Mesothelial cell of epicardium (in vitro differentiated cells): ENCODE measurements at regions not wholly inside any gene's neighbourhood (a gene's known extent, or its start where the extent isn't known, plus 50 kb on each side); places are given as distances from the start of the nearest gene placed in this dataset.

Experiments used
- DNase-seq, 2 experiments: peaks; one replicate each; pipeline ENCODE4 v3.0.0; 2021; ENCODE audit warnings: low spot score in 2 of 2; ENCODE audit not compliant: unreplicated experiment in 2 of 2
- H3K27ac Mint-ChIP-seq: 2 replicates; pipeline ENCODE4 v1.8.0; 2021; ENCODE audit warnings: mixed read lengths
- H3K27me3 Mint-ChIP-seq: 2 replicates; pipeline ENCODE4 v1.8.0; 2021; ENCODE audit warnings: low read depth, mixed read lengths
- H3K36me3 Mint-ChIP-seq: 2 replicates; pipeline ENCODE4 v1.8.0; 2021; ENCODE audit warnings: mixed read lengths
- H3K4me1 Mint-ChIP-seq: 2 replicates; pipeline ENCODE4 v1.8.0; 2021; ENCODE audit warnings: mixed read lengths
- H3K4me3 Mint-ChIP-seq: 2 replicates; pipeline ENCODE4 v1.8.0; 2021; ENCODE audit warnings: mild to moderate bottlenecking, moderate library complexity, mixed read lengths
- H3K9me3 Mint-ChIP-seq: 2 replicates; pipeline ENCODE4 v1.8.0; 2021; ENCODE audit warnings: mixed read lengths
- CTCF ChIP-seq: fragments of 200-600 bp; sonication (generic); IDR thresholded peaks from one replicate; pipeline ENCODE4 v1.5.0; 2021; ENCODE audit warnings: antibody characterized with exemption; ENCODE audit not compliant: unreplicated experiment

- Mint-ChIP-seq H3K4me3 (no peak overlapping the region), H3K27me3 (no peaks in the 10 kb centered on the region), H3K4me1 (peaks cover 16% of the 10 kb centered on the region), H3K36me3 (no peaks in the 10 kb centered on the region), H3K27ac (peak overlapping the region; percentile 1), H3K9me3 (peaks cover 5% of the 10 kb centered on the region)
- no peak for DNase-seq
- TF ChIP-seq CTCF = no peak
Measured at GRCh38 chr3:66593978-66594377, 93.2 kb upstream of the LRIG1 start.

GRCh38 chr3:66597308-66597863 is 96.6 kb upstream of the LRIG1 start:
- H3K36me3 Mint-ChIP-seq = no peaks in the 10 kb centered on the region
- TF ChIP-seq CTCF = no peak
- peaks cover 16% of the 10 kb centered on the region for H3K4me1 Mint-ChIP-seq
- H3K4me3 Mint-ChIP-seq = no peak overlapping the region
- no peak overlapping the region for H3K27ac Mint-ChIP-seq
- DNase-seq = no peak
- no peaks in the 10 kb centered on the region for H3K9me3 Mint-ChIP-seq
- peaks cover 3% of the 10 kb centered on the region for H3K27me3 Mint-ChIP-seq

- Mint-ChIP-seq H3K27ac (no peak overlapping the region), H3K4me1 (peaks cover 16% of the 10 kb centered on the region), H3K9me3 (no peaks in the 10 kb centered on the region), H3K27me3 (peaks cover 3% of the 10 kb centered on the region), H3K36me3 (no peaks in the 10 kb centered on the region), H3K4me3 (no peak overlapping the region)
- no peak for DNase-seq
- no peak for TF ChIP-seq CTCF
Measured at GRCh38 chr3:66598168-66598567, 97.3 kb upstream of the LRIG1 start.

- Mint-ChIP-seq H3K4me3 (no peak overlapping the region), H3K36me3 (no peaks in the 10 kb centered on the region), H3K27me3 (peaks cover 5% of the 10 kb centered on the region), H3K9me3 (no peaks in the 10 kb centered on the region), H3K27ac (no peak overlapping the region), H3K4me1 (peaks cover 4% of the 10 kb centered on the region)
- DNase-seq = no peak
- no peak for TF ChIP-seq CTCF
Measured at GRCh38 chr3:66602237-66602636, 101.4 kb upstream of the LRIG1 start.

- no peak for TF ChIP-seq CTCF
- Mint-ChIP-seq H3K4me3 (no peak overlapping the region), H3K27me3 (peaks cover 5% of the 10 kb centered on the region), H3K36me3 (no peaks in the 10 kb centered on the region), H3K27ac (no peak overlapping the region), H3K9me3 (no peaks in the 10 kb centered on the region), H3K4me1 (peaks cover 4% of the 10 kb centered on the region)
- DNase-seq = no peak
Measured at GRCh38 chr3:66602691-66603090, 101.9 kb upstream of the LRIG1 start.

- no peak for TF ChIP-seq CTCF
- DNase-seq = no peak
- peaks cover 5% of the 10 kb centered on the region for H3K27me3 Mint-ChIP-seq
- H3K4me1 Mint-ChIP-seq = peaks cover 4% of the 10 kb centered on the region
- H3K9me3 Mint-ChIP-seq = no peaks in the 10 kb centered on the region
- no peaks in the 10 kb centered on the region for H3K36me3 Mint-ChIP-seq
- H3K4me3 Mint-ChIP-seq = no peak overlapping the region
- no peak overlapping the region for H3K27ac Mint-ChIP-seq
Measured at GRCh38 chr3:66603151-66603611, 102.4 kb upstream of the LRIG1 start.
